ENCODE measurements at regions not wholly inside any gene's neighbourhood (a gene's known extent, or its start where the extent isn't known, plus 50 kb on each side); places are given as distances from the start of the nearest gene placed in this dataset.

- no peak overlapping the region for H3K9ac ChIP-seq (ENCODE audit: low read depth in 1 of 2, low read length in 2 of 2)
- H3K36me3 ChIP-seq (ENCODE audit: control insufficient read depth in 2 of 2, insufficient read depth in 2 of 2, low read length in 2 of 2), result no peaks in the 10 kb centered on the region
- no peaks in the 10 kb centered on the region for H3K27me3 ChIP-seq (ENCODE audit: control insufficient read depth in 2 of 2, insufficient read depth in 2 of 2, low read length in 2 of 2)
- H3K4me1 ChIP-seq (ENCODE audit: control insufficient read depth in 2 of 2, insufficient read depth in 2 of 2, low read length in 2 of 2), result no peaks in the 10 kb centered on the region
- no peaks in the 10 kb centered on the region for H3K9me3 ChIP-seq (ENCODE audit: control insufficient read depth in 2 of 2, low read length in 2 of 2)
- H3K4me3 ChIP-seq (ENCODE audit: low read length in 2 of 2), result no peak overlapping the region
- no peak overlapping the region for H3K27ac ChIP-seq (ENCODE audit: low read depth in 2 of 2, low read length in 2 of 2)
Measured at GRCh38 chr5:174810796-174811195, 86.4 kb downstream of the MSX2 start.

- H3K4me3 ChIP-seq (ENCODE audit: low read length in 2 of 2), result no peak overlapping the region
Measured at GRCh38 chr5:174807471-174807870, 83.1 kb downstream of the MSX2 start.

DNA sequence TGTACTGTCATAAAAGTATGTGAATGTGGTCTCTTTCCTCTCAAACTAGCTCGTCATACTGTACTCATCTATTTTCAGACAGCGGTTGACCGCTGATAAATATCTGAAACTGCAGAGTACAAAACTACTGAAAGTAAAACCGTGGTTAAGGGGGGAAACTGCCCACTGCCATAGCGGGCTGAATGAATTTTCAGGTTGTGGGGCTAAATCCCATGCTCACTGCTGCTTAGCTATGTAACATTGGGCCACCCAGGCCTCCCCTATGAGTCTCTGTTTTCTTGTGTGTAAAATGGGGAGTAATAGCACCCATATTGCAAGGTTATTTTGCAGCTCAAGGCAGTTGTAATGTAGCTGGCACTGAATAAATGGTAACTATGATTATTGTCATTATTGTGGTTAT lies 82.3 kb downstream of the MSX2 start:
- H3K36me3 ChIP-seq (ENCODE audit: control insufficient read depth in 2 of 2, insufficient read depth in 2 of 2, low read length in 2 of 2), result no peaks in the 10 kb centered on the region
- no peaks in the 10 kb centered on the region for H3K27me3 ChIP-seq (ENCODE audit: control insufficient read depth in 2 of 2, insufficient read depth in 2 of 2, low read length in 2 of 2)
- no peak overlapping the region for H3K9ac ChIP-seq (ENCODE audit: low read depth in 1 of 2, low read length in 2 of 2)
- no peak overlapping the region for H3K27ac ChIP-seq (ENCODE audit: low read depth in 2 of 2, low read length in 2 of 2)
- H3K9me3 ChIP-seq (ENCODE audit: control insufficient read depth in 2 of 2, low read length in 2 of 2), result no peaks in the 10 kb centered on the region
- H3K4me1 ChIP-seq (ENCODE audit: control insufficient read depth in 2 of 2, insufficient read depth in 2 of 2, low read length in 2 of 2), result no peaks in the 10 kb centered on the region
- no peak overlapping the region for H3K4me3 ChIP-seq (ENCODE audit: low read length in 2 of 2)

More at GRCh38 chr5:174807471-174807870, 83.1 kb downstream of the MSX2 start:
- Histone ChIP-seq H3K27ac (ENCODE audit: low read depth in 2 of 2, low read length in 2 of 2) (no peak overlapping the region), H3K9me3 (ENCODE audit: control insufficient read depth in 2 of 2, low read length in 2 of 2) (no peaks in the 10 kb centered on the region), H3K36me3 (ENCODE audit: control insufficient read depth in 2 of 2, insufficient read depth in 2 of 2, low read length in 2 of 2) (no peaks in the 10 kb centered on the region), H3K27me3 (ENCODE audit: control insufficient read depth in 2 of 2, insufficient read depth in 2 of 2, low read length in 2 of 2) (no peaks in the 10 kb centered on the region), H3K4me1 (ENCODE audit: control insufficient read depth in 2 of 2, insufficient read depth in 2 of 2, low read length in 2 of 2) (no peaks in the 10 kb centered on the region), H3K9ac (ENCODE audit: low read depth in 1 of 2, low read length in 2 of 2) (no peak overlapping the region)

GRCh38 chr5:174801798-174802197 lies 77.4 kb downstream of the MSX2 start:
- no peaks in the 10 kb centered on the region for H3K4me1 ChIP-seq (ENCODE audit: control insufficient read depth in 2 of 2, insufficient read depth in 2 of 2, low read length in 2 of 2)
- H3K27ac ChIP-seq (ENCODE audit: low read depth in 2 of 2, low read length in 2 of 2), result no peak overlapping the region
- no peaks in the 10 kb centered on the region for H3K36me3 ChIP-seq (ENCODE audit: control insufficient read depth in 2 of 2, insufficient read depth in 2 of 2, low read length in 2 of 2)
- H3K4me3 ChIP-seq (ENCODE audit: low read length in 2 of 2), result no peak overlapping the region
- no peak overlapping the region for H3K9ac ChIP-seq (ENCODE audit: low read depth in 1 of 2, low read length in 2 of 2)
- H3K27me3 ChIP-seq (ENCODE audit: control insufficient read depth in 2 of 2, insufficient read depth in 2 of 2, low read length in 2 of 2), result no peaks in the 10 kb centered on the region
- no peaks in the 10 kb centered on the region for H3K9me3 ChIP-seq (ENCODE audit: control insufficient read depth in 2 of 2, low read length in 2 of 2)

DNA sequence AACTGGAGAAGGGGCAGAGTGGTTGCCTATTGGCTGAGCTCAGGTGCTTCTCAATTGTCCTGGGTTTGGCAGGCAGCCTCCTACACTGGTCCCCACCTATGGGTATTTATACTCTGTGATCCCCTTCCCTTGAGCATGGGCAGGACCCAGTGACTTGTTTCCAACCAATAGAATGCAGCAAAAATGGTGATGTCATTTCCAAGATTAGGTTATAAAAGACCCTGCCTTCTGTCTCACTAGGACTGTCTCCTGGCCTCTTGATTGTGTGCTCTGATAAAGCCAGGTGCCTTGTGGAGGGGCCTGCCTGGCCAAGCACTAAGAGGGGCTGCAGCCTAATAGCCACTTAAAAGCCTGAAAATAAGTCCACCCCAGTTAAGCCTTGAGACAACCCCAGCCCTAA lies 76.1 kb downstream of the MSX2 start:
- Histone ChIP-seq H3K4me1 (ENCODE audit: control insufficient read depth in 2 of 2, insufficient read depth in 2 of 2, low read length in 2 of 2) (no peaks in the 10 kb centered on the region), H3K27me3 (ENCODE audit: control insufficient read depth in 2 of 2, insufficient read depth in 2 of 2, low read length in 2 of 2) (no peaks in the 10 kb centered on the region), H3K36me3 (ENCODE audit: control insufficient read depth in 2 of 2, insufficient read depth in 2 of 2, low read length in 2 of 2) (no peaks in the 10 kb centered on the region), H3K4me3 (ENCODE audit: low read length in 2 of 2) (no peak overlapping the region), H3K9me3 (ENCODE audit: control insufficient read depth in 2 of 2, low read length in 2 of 2) (no peaks in the 10 kb centered on the region), H3K27ac (ENCODE audit: low read depth in 2 of 2, low read length in 2 of 2) (no peak overlapping the region), H3K9ac (ENCODE audit: low read depth in 1 of 2, low read length in 2 of 2) (no peak overlapping the region)

GRCh38 chr5:174799121-174799520 lies 74.7 kb downstream of the MSX2 start:
- H3K4me3 ChIP-seq (ENCODE audit: low read length in 2 of 2), result no peak overlapping the region
- no peaks in the 10 kb centered on the region for H3K36me3 ChIP-seq (ENCODE audit: control insufficient read depth in 2 of 2, insufficient read depth in 2 of 2, low read length in 2 of 2)
- H3K27ac ChIP-seq (ENCODE audit: low read depth in 2 of 2, low read length in 2 of 2), result no peak overlapping the region
- H3K9me3 ChIP-seq (ENCODE audit: control insufficient read depth in 2 of 2, low read length in 2 of 2), result no peaks in the 10 kb centered on the region
- peaks cover 0 to 5% of the 10 kb centered on the region in 2 donors for H3K27me3 ChIP-seq (ENCODE audit: control insufficient read depth in 2 of 2, insufficient read depth in 2 of 2, low read length in 2 of 2)
- H3K4me1 ChIP-seq (ENCODE audit: control insufficient read depth in 2 of 2, insufficient read depth in 2 of 2, low read length in 2 of 2), result no peaks in the 10 kb centered on the region
- H3K9ac ChIP-seq (ENCODE audit: low read depth in 1 of 2, low read length in 2 of 2), result no peak overlapping the region

- H3K27me3 ChIP-seq (ENCODE audit: control insufficient read depth in 2 of 2, insufficient read depth in 2 of 2, low read length in 2 of 2), result peaks cover 0 to 5% of the 10 kb centered on the region in 2 donors
- H3K27ac ChIP-seq (ENCODE audit: low read depth in 2 of 2, low read length in 2 of 2), result no peak overlapping the region
- H3K9me3 ChIP-seq (ENCODE audit: control insufficient read depth in 2 of 2, low read length in 2 of 2), result no peaks in the 10 kb centered on the region
- H3K36me3 ChIP-seq (ENCODE audit: control insufficient read depth in 2 of 2, insufficient read depth in 2 of 2, low read length in 2 of 2), result no peaks in the 10 kb centered on the region
- H3K9ac ChIP-seq (ENCODE audit: low read depth in 1 of 2, low read length in 2 of 2), result no peak overlapping the region
- H3K4me3 ChIP-seq (ENCODE audit: low read length in 2 of 2), result no peak overlapping the region
- H3K4me1 ChIP-seq (ENCODE audit: control insufficient read depth in 2 of 2, insufficient read depth in 2 of 2, low read length in 2 of 2), result no peaks in the 10 kb centered on the region
Measured at GRCh38 chr5:174798551-174798951, 74.2 kb downstream of the MSX2 start.

- H3K9ac ChIP-seq (ENCODE audit: low read depth in 1 of 2, low read length in 2 of 2), result no peak overlapping the region
- no peaks in the 10 kb centered on the region for H3K36me3 ChIP-seq (ENCODE audit: control insufficient read depth in 2 of 2, insufficient read depth in 2 of 2, low read length in 2 of 2)
- no peak overlapping the region for H3K4me3 ChIP-seq (ENCODE audit: low read length in 2 of 2)
- H3K27me3 ChIP-seq (ENCODE audit: control insufficient read depth in 2 of 2, insufficient read depth in 2 of 2, low read length in 2 of 2), result peaks cover 0 to 10% of the 10 kb centered on the region in 2 donors
- H3K9me3 ChIP-seq (ENCODE audit: control insufficient read depth in 2 of 2, low read length in 2 of 2), result no peaks in the 10 kb centered on the region
- H3K4me1 ChIP-seq (ENCODE audit: control insufficient read depth in 2 of 2, insufficient read depth in 2 of 2, low read length in 2 of 2), result no peaks in the 10 kb centered on the region
- H3K27ac ChIP-seq (ENCODE audit: low read depth in 2 of 2, low read length in 2 of 2), result no peak overlapping the region
Measured at GRCh38 chr5:174796711-174797192, 72.4 kb downstream of the MSX2 start.

- Histone ChIP-seq H3K27ac (ENCODE audit: low read depth in 2 of 2, low read length in 2 of 2) (no peak overlapping the region), H3K4me1 (ENCODE audit: control insufficient read depth in 2 of 2, insufficient read depth in 2 of 2, low read length in 2 of 2) (no peaks in the 10 kb centered on the region), H3K9ac (ENCODE audit: low read depth in 1 of 2, low read length in 2 of 2) (no peak overlapping the region), H3K27me3 (ENCODE audit: control insufficient read depth in 2 of 2, insufficient read depth in 2 of 2, low read length in 2 of 2) (peaks cover 0 to 10% of the 10 kb centered on the region in 2 donors), H3K9me3 (ENCODE audit: control insufficient read depth in 2 of 2, low read length in 2 of 2) (no peaks in the 10 kb centered on the region), H3K36me3 (ENCODE audit: control insufficient read depth in 2 of 2, insufficient read depth in 2 of 2, low read length in 2 of 2) (no peaks in the 10 kb centered on the region), H3K4me3 (ENCODE audit: low read length in 2 of 2) (no peak overlapping the region)
Measured at GRCh38 chr5:174794931-174795672, 70.7 kb downstream of the MSX2 start.

- Histone ChIP-seq H3K27ac (ENCODE audit: low read depth in 2 of 2, low read length in 2 of 2) (no peak overlapping the region), H3K27me3 (ENCODE audit: control insufficient read depth in 2 of 2, insufficient read depth in 2 of 2, low read length in 2 of 2) (peaks cover 0 to 10% of the 10 kb centered on the region in 2 donors), H3K4me1 (ENCODE audit: control insufficient read depth in 2 of 2, insufficient read depth in 2 of 2, low read length in 2 of 2) (no peaks in the 10 kb centered on the region), H3K36me3 (ENCODE audit: control insufficient read depth in 2 of 2, insufficient read depth in 2 of 2, low read length in 2 of 2) (no peaks in the 10 kb centered on the region), H3K9ac (ENCODE audit: low read depth in 1 of 2, low read length in 2 of 2) (no peak overlapping the region), H3K9me3 (ENCODE audit: control insufficient read depth in 2 of 2, low read length in 2 of 2) (no peaks in the 10 kb centered on the region), H3K4me3 (ENCODE audit: low read length in 2 of 2) (no peak overlapping the region)
Measured at GRCh38 chr5:174793684-174794328, 69.4 kb downstream of the MSX2 start.
